Neural cell (in vitro differentiated cells): ENCODE measurements at regions not wholly inside any gene's neighbourhood (a gene's known extent, or its start where the extent isn't known, plus 50 kb on each side); places are given as distances from the start of the nearest gene placed in this dataset.

Experiments used
- H2AFZ ChIP-seq: fragments of 200-600, 300-800 bp; sonication (generic), shearing (Covaris generic); 2 replicates; pipeline ENCODE4 v1.6.0; 2014; ENCODE audit warnings: low read depth, mild to moderate bottlenecking, antibody characterized with exemption, low read length, moderate library complexity
- H3F3A ChIP-seq: fragments of 200-600 bp; shearing (Covaris generic); 2 replicates; pipeline ENCODE4 v1.6.1; 2016; ENCODE audit warnings: mild to moderate bottlenecking, moderate library complexity, mixed read lengths, antibody characterized with exemption, low read length; ENCODE audit not compliant: insufficient read depth, poor library complexity, severe bottlenecking
- H3K27ac ChIP-seq: fragments of 200-600, 300-800 bp; sonication (generic), shearing (Covaris generic); 2 replicates; pipeline ENCODE4 v1.5.1; 2014; ENCODE audit warnings: mild to moderate bottlenecking, low read length, moderate library complexity
- H3K27me3 ChIP-seq: fragments of 300-800, 200-600 bp; sonication (generic), shearing (Covaris generic); 2 replicates; pipeline ENCODE4 v1.6.0; 2014; ENCODE audit warnings: mild to moderate bottlenecking, low read depth, low read length, moderate library complexity; ENCODE audit not compliant: insufficient read depth
- H3K36me3 ChIP-seq: fragments of 300-800, 200-600 bp; sonication (generic), shearing (Covaris generic); 2 replicates; pipeline ENCODE4 v1.5.1; 2014; ENCODE audit warnings: mild to moderate bottlenecking, antibody characterized with exemption, low read length, moderate library complexity; ENCODE audit not compliant: insufficient read depth
- H3K4me2 ChIP-seq: fragments of 300-800, 200-600 bp; sonication (generic), shearing (Covaris generic); 2 replicates; pipeline ENCODE4 v1.6.0; 2014; ENCODE audit warnings: mild to moderate bottlenecking, low read length
- H3K4me3 ChIP-seq: fragments of 300-800, 200-600 bp; sonication (generic), shearing (Covaris generic); 2 replicates; pipeline ENCODE4 v1.5.1; 2014; ENCODE audit warnings: mild to moderate bottlenecking, low read length, moderate library complexity
- H3K79me2 ChIP-seq: fragments of 200-600 bp; shearing (Covaris generic); replicated peaks from 2 replicates; pipeline ENCODE4 v1.6.0; 2014; ENCODE audit warnings: mild to moderate bottlenecking, low read length, moderate library complexity; ENCODE audit not compliant: insufficient read depth
- H3K9ac ChIP-seq: fragments of 300-800, 200-600 bp; sonication (generic), shearing (Covaris generic); 2 replicates; pipeline ENCODE4 v1.6.1; 2016; ENCODE audit warnings: mild to moderate bottlenecking, low read length, mixed read lengths
- H3K9me2 ChIP-seq: fragments of 200-600 bp; shearing (Covaris generic); 2 replicates; pipeline ENCODE4 v1.6.1; 2016; ENCODE audit warnings: mild to moderate bottlenecking, low read length, mixed read lengths; ENCODE audit not compliant: insufficient read depth
- H3K9me3 ChIP-seq: fragments of 200-600, 300-800 bp; sonication (generic), shearing (Covaris generic); 2 replicates; pipeline ENCODE4 v1.6.1; 2016; ENCODE audit warnings: mild to moderate bottlenecking, mixed run types, low read length, moderate library complexity, mixed read lengths
- H4K20me1 ChIP-seq: fragments of 200-600 bp; shearing (Covaris generic); 2 replicates; pipeline ENCODE4 v1.6.1; 2016; ENCODE audit warnings: mild to moderate bottlenecking, mixed run types; ENCODE audit not compliant: insufficient read depth
- CTCF ChIP-seq: fragments of 450-650 bp; IDR thresholded peaks from 2 replicates; pipeline ENCODE4 v1.5.1; 2014; ENCODE audit warnings: antibody characterized with exemption, mild to moderate bottlenecking, moderate library complexity; ENCODE audit not compliant: poor library complexity, severe bottlenecking
- EP300 ChIP-seq: fragments of 450-650 bp; conservative IDR thresholded peaks from 2 replicates; pipeline ENCODE4 v1.6.1; 2014; ENCODE audit warnings: antibody characterized with exemption, mild to moderate bottlenecking, moderate library complexity; ENCODE audit not compliant: poor library complexity, severe bottlenecking
- EZH2 ChIP-seq: fragments of 200-600, 300-800 bp; shearing (Covaris generic), sonication (generic); IDR thresholded peaks from 2 replicates; pipeline ENCODE4 v1.6.1; 2014; ENCODE audit warnings: antibody characterized with exemption, low read length, borderline replicate concordance, mild to moderate bottlenecking; ENCODE audit not compliant: insufficient read depth, poor library complexity, severe bottlenecking
- MXI1 ChIP-seq: fragments of 450-650 bp; conservative IDR thresholded peaks from 2 replicates; pipeline ENCODE4 v1.6.1; 2014; ENCODE audit warnings: antibody characterized with exemption, mild to moderate bottlenecking; ENCODE audit not compliant: poor library complexity, severe bottlenecking
- POLR2AphosphoS5 ChIP-seq: IDR thresholded peaks from 2 replicates; pipeline ENCODE4 v1.6.1; 2012
- RAD21 ChIP-seq: fragments of 450-650 bp; conservative IDR thresholded peaks from 2 replicates; pipeline ENCODE4 v1.6.1; 2014; ENCODE audit warnings: antibody characterized with exemption, mild to moderate bottlenecking, moderate library complexity
- SMC3 ChIP-seq: fragments of 450-650 bp; conservative IDR thresholded peaks from 2 replicates; pipeline ENCODE4 v1.6.1; 2014; ENCODE audit warnings: antibody characterized with exemption, mild to moderate bottlenecking, moderate library complexity; ENCODE audit not compliant: poor library complexity
- TAF1 ChIP-seq: IDR thresholded peaks from 2 replicates; pipeline ENCODE4 v1.6.1; 2012; ENCODE audit warnings: low read depth
- TF ChIP-seq, protein P1 (sequence below): IDR thresholded peaks from 2 replicates; pipeline ENCODE4 v1.6.1; 2012; ENCODE audit warnings: borderline replicate concordance

DNA sequence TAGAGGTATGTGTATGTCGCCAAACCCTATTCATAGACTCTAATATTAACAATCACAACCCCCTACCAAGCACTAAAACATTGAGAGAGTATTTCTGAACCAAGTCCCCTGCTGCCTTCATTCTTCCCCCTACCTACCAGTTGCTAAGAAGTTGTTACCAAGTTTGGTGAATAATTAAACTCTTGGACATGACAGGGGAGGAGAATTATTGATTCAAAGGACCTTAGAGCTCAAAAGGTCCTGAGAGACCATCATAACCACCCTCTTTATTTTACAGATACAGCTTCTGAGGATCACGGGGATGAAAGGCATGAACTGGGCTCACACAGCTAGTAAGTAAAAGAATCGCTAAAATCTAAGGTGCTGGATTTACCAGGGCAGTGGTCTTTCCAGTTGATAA is 204.1 kb downstream of the PIK3C3 start:
- no peaks in the 10 kb centered on the region for H4K20me1 ChIP-seq
- H3K27me3 ChIP-seq = no peaks in the 10 kb centered on the region
- H3K9me2 ChIP-seq = no peaks in the 10 kb centered on the region
- H3K27ac ChIP-seq = no peak overlapping the region
- no peaks in the 10 kb centered on the region for H3K79me2 ChIP-seq
- TF ChIP-seq MXI1 = no peak
- TF ChIP-seq, protein P1, sequence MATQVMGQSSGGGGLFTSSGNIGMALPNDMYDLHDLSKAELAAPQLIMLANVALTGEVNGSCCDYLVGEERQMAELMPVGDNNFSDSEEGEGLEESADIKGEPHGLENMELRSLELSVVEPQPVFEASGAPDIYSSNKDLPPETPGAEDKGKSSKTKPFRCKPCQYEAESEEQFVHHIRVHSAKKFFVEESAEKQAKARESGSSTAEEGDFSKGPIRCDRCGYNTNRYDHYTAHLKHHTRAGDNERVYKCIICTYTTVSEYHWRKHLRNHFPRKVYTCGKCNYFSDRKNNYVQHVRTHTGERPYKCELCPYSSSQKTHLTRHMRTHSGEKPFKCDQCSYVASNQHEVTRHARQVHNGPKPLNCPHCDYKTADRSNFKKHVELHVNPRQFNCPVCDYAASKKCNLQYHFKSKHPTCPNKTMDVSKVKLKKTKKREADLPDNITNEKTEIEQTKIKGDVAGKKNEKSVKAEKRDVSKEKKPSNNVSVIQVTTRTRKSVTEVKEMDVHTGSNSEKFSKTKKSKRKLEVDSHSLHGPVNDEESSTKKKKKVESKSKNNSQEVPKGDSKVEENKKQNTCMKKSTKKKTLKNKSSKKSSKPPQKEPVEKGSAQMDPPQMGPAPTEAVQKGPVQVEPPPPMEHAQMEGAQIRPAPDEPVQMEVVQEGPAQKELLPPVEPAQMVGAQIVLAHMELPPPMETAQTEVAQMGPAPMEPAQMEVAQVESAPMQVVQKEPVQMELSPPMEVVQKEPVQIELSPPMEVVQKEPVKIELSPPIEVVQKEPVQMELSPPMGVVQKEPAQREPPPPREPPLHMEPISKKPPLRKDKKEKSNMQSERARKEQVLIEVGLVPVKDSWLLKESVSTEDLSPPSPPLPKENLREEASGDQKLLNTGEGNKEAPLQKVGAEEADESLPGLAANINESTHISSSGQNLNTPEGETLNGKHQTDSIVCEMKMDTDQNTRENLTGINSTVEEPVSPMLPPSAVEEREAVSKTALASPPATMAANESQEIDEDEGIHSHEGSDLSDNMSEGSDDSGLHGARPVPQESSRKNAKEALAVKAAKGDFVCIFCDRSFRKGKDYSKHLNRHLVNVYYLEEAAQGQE = no peak
- TF ChIP-seq EP300 = no peak
- TF ChIP-seq EZH2 = no peak
- no peak for TF ChIP-seq TAF1
- TF ChIP-seq CTCF = no peak
- no peaks in the 10 kb centered on the region for H3K9me3 ChIP-seq
- no peak overlapping the region for H3K9ac ChIP-seq
- H3K4me2 ChIP-seq = no peak overlapping the region
- peaks cover 8% of the 10 kb centered on the region for H3F3A ChIP-seq
- H3K36me3 ChIP-seq = no peaks in the 10 kb centered on the region
- H3K4me3 ChIP-seq = no peak overlapping the region
- no peak overlapping the region for H2AFZ ChIP-seq

DNA sequence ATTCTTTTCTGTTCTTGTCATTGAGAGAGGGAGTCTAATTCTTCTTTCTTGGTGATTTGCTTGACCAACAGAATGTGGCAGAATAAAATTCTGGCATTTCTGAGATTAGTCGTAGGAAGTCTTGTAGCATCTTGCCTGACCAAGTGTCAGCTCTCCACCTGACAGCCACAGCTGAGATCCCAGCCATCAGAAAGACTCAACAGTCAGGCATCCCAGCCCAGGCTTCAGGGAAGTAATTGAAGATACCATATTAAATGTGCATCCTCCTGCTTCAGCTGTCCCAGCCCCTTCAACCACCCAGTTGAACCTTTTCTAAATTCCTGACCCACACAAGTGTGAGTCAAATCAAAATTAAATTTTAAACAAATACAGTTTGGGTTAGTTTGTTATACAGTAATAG is 208.3 kb downstream of the PIK3C3 start:
- TF ChIP-seq TAF1 (no peak), MXI1 (no peak), SMC3 (no peak), EP300 (no peak), CTCF (no peak), RAD21 (no peak), EZH2 (no peak), POLR2AphosphoS5 (no peak)
- TF ChIP-seq, protein P1 = no peak
- no peak overlapping the region for H3K4me3 ChIP-seq
- H2AFZ ChIP-seq = no peak overlapping the region
- H3F3A ChIP-seq = no peaks in the 10 kb centered on the region
- no peaks in the 10 kb centered on the region for H3K9me3 ChIP-seq
- no peaks in the 10 kb centered on the region for H3K9me2 ChIP-seq
- H3K4me2 ChIP-seq = no peak overlapping the region
- no peaks in the 10 kb centered on the region for H3K27me3 ChIP-seq
- H3K27ac ChIP-seq = no peak overlapping the region
- H3K9ac ChIP-seq = no peak overlapping the region
- no peaks in the 10 kb centered on the region for H3K36me3 ChIP-seq
- no peaks in the 10 kb centered on the region for H3K79me2 ChIP-seq
- H4K20me1 ChIP-seq = no peaks in the 10 kb centered on the region
